ENCODE measurements at regions not wholly inside any gene's neighbourhood (a gene's known extent, or its start where the extent isn't known, plus 50 kb on each side); places are given as distances from the start of the nearest gene placed in this dataset.

- H3K4me2 ChIP-seq (ENCODE audit: insufficient read depth, low read length) = no peak overlapping the region
- FAIRE-seq (no peak), DNase-seq (ENCODE audit: low read depth, low spot score) (no peak)
- H2AFZ ChIP-seq (ENCODE audit: low read depth, low read length) = no peak overlapping the region
- H3K9me1 ChIP-seq (replicated peaks; ENCODE audit: control insufficient read depth, extremely low read depth, insufficient read depth, low read length) = no peaks in the 10 kb centered on the region
- no peaks in the 10 kb centered on the region for H3K9me3 ChIP-seq (replicated peaks; ENCODE audit: control insufficient read depth, insufficient read depth, low read length)
- no peaks in the 10 kb centered on the region for H3K27me3 ChIP-seq (ENCODE audit: control insufficient read depth in 2 of 2, insufficient read depth in 2 of 2, low read length in 2 of 2)
- no peak overlapping the region for H3K4me3 ChIP-seq (replicated peaks in 1 of 3; ENCODE audit: insufficient read depth in 1 of 3, low read depth in 1 of 3, low read length in 3 of 3)
- no peaks in the 10 kb centered on the region for H3K4me1 ChIP-seq (ENCODE audit: control insufficient read depth, extremely low read depth, insufficient read depth, low read length)
- H3K9ac ChIP-seq (replicated peaks; ENCODE audit: extremely low read depth, insufficient read depth, low read length) = no peak overlapping the region
- dilution Hi-C loops (cut with MboI; ENCODE audit: extremely low pct_ligation_motif_present, low sequenced_read_pairs) (no loop called here), intact Hi-C loops (cut with micrococcal nuclease) (no loop called here)
- ChIA-PET POLR2A (no interaction called here), CTCF (no interaction called here)
- no peaks in the 10 kb centered on the region for H3K36me3 ChIP-seq (ENCODE audit: control insufficient read depth in 2 of 2, extremely low read depth in 1 of 2, insufficient read depth in 2 of 2, low read length in 2 of 2)
- no peaks in the 10 kb centered on the region for H3K79me2 ChIP-seq (ENCODE audit: control insufficient read depth, insufficient read depth, low read length)
- no TSS peak for BruUV-seq (replicated peaks)
- TF ChIP-seq GATA2 (IDR thresholded peaks at IDR 0.05; ENCODE audit: insufficient read depth, insufficient read length, low read depth, low read length) (no peak), MYC (IDR thresholded peaks at IDR 0.05; ENCODE audit: low read depth, low read length) (no peak), MAX (IDR thresholded peaks at IDR 0.05; ENCODE audit: insufficient read depth, insufficient read length) (no peak), CTCF (IDR thresholded peaks at IDR 0.05; ENCODE audit: extremely low read depth in 1 of 2, insufficient read depth in 1 of 2, low read depth in 1 of 2, low read length in 2 of 2) (no peak), EZH2 (IDR thresholded peaks at IDR 0.05; ENCODE audit: borderline replicate concordance, low read depth, low read length, severe bottlenecking) (no peak)
- H4K20me1 ChIP-seq (replicated peaks; ENCODE audit: control insufficient read depth, extremely low read depth, insufficient read depth, low read length) = no peaks in the 10 kb centered on the region
- no peak overlapping the region for H3K27ac ChIP-seq (ENCODE audit: insufficient read depth, low read depth, low read length)
Observed at GRCh38 chr13:106815545-106815944, 247.6 kb upstream of the ARGLU1 start.

- no peak for TF ChIP-seq GATA2 (IDR thresholded peaks at IDR 0.05; ENCODE audit: insufficient read depth, insufficient read length, low read depth, low read length)
- TF ChIP-seq MAX (IDR thresholded peaks at IDR 0.05; ENCODE audit: insufficient read depth, insufficient read length) = no peak
- no peak for TF ChIP-seq POLR2A (IDR thresholded peaks at IDR 0.05; ENCODE audit: low read depth, low read length)
- no peak for TF ChIP-seq EZH2 (IDR thresholded peaks at IDR 0.05; ENCODE audit: borderline replicate concordance, low read depth, low read length, severe bottlenecking)
- no peak for TF ChIP-seq FOS (IDR thresholded peaks at IDR 0.05; ENCODE audit: borderline replicate concordance, insufficient read depth, low read length)
- TF ChIP-seq POLR2AphosphoS5 (IDR thresholded peaks at IDR 0.05; ENCODE audit: insufficient read depth, low read depth, low read length) = no peak
- TF ChIP-seq MYC (IDR thresholded peaks at IDR 0.05; ENCODE audit: low read depth, low read length) = no peak
- TF ChIP-seq JUN (IDR thresholded peaks at IDR 0.05; ENCODE audit: borderline replicate concordance, insufficient read depth, insufficient read length, low read depth) = no peak
- no peak for TF ChIP-seq CTCF (IDR thresholded peaks at IDR 0.05; ENCODE audit: extremely low read depth in 1 of 2, insufficient read depth in 1 of 2, low read depth in 1 of 2, low read length in 2 of 2)
- Histone ChIP-seq H3K79me2 (ENCODE audit: control insufficient read depth, insufficient read depth, low read length) (no peaks in the 10 kb centered on the region), H3K9me1 (replicated peaks; ENCODE audit: control insufficient read depth, extremely low read depth, insufficient read depth, low read length) (no peaks in the 10 kb centered on the region), H3K36me3 (ENCODE audit: control insufficient read depth in 2 of 2, extremely low read depth in 1 of 2, insufficient read depth in 2 of 2, low read length in 2 of 2) (no peaks in the 10 kb centered on the region), H2AFZ (ENCODE audit: low read depth, low read length) (no peak overlapping the region), H3K27ac (ENCODE audit: insufficient read depth, low read depth, low read length) (no peak overlapping the region), H3K4me2 (ENCODE audit: insufficient read depth, low read length) (no peak overlapping the region), H3K9me3 (replicated peaks; ENCODE audit: control insufficient read depth, insufficient read depth, low read length) (no peaks in the 10 kb centered on the region), H3K4me1 (ENCODE audit: control insufficient read depth, extremely low read depth, insufficient read depth, low read length) (no peaks in the 10 kb centered on the region), H4K20me1 (replicated peaks; ENCODE audit: control insufficient read depth, extremely low read depth, insufficient read depth, low read length) (no peaks in the 10 kb centered on the region), H3K4me3 (replicated peaks in 1 of 3; ENCODE audit: insufficient read depth in 1 of 3, low read depth in 1 of 3, low read length in 3 of 3) (no peak overlapping the region), H3K27me3 (ENCODE audit: control insufficient read depth in 2 of 2, insufficient read depth in 2 of 2, low read length in 2 of 2) (no peaks in the 10 kb centered on the region), H3K9ac (replicated peaks; ENCODE audit: extremely low read depth, insufficient read depth, low read length) (no peak overlapping the region)
- dilution Hi-C loops (cut with MboI; ENCODE audit: extremely low pct_ligation_motif_present, low sequenced_read_pairs) = no loop called here
- intact Hi-C loops (cut with micrococcal nuclease) = no loop called here
- CTCF ChIA-PET = no interaction called here
- POLR2A ChIA-PET = no interaction called here
- BruUV-seq (replicated peaks) = no TSS peak
- FAIRE-seq (no peak), DNase-seq (ENCODE audit: low read depth, low spot score) (no peak)
Observed at GRCh38 chr13:106814463-106814862, 246.5 kb upstream of the ARGLU1 start.
